Nephron (organoid): ENCODE measurements at regions not wholly inside any gene's neighbourhood (a gene's known extent, or its start where the extent isn't known, plus 50 kb on each side); places are given as distances from the start of the nearest gene placed in this dataset.

Experiments used
- H3K27ac Mint-ChIP-seq, 3 experiments: 2 replicates each; pipeline ENCODE4 v1.8.0; 2020; ENCODE audit warnings: mixed read lengths in 3 of 3, mild to moderate bottlenecking in 2 of 3, moderate library complexity in 1 of 3
- H3K27me3 Mint-ChIP-seq: 2 replicates; pipeline ENCODE4 v1.8.0; 2021; ENCODE audit warnings: low read depth, mild to moderate bottlenecking, moderate library complexity, mixed read lengths
- H3K36me3 Mint-ChIP-seq: 2 replicates; pipeline ENCODE4 v1.8.0; 2020; ENCODE audit warnings: low read depth, mixed read lengths
- H3K4me1 Mint-ChIP-seq: 2 replicates; pipeline ENCODE4 v1.8.0; 2020; ENCODE audit warnings: mixed read lengths
- H3K4me3 Mint-ChIP-seq, 3 experiments: 2 replicates each; pipeline ENCODE4 v1.8.0; 2020; ENCODE audit warnings: mild to moderate bottlenecking in 3 of 3, mixed read lengths in 3 of 3, moderate library complexity in 2 of 3
- H3K9me3 Mint-ChIP-seq: 2 replicates; pipeline ENCODE4 v1.8.0; 2020; ENCODE audit warnings: mixed read lengths
- TF ChIP-seq, protein P1 (sequence below), 3 experiments: fragments of 200-600 bp; sonication (generic); IDR thresholded peaks; one replicate each; pipeline ENCODE4 v1.5.0; 2021; ENCODE audit warnings: antibody characterized with exemption in 3 of 3; ENCODE audit not compliant: unreplicated experiment in 3 of 3

DNA sequence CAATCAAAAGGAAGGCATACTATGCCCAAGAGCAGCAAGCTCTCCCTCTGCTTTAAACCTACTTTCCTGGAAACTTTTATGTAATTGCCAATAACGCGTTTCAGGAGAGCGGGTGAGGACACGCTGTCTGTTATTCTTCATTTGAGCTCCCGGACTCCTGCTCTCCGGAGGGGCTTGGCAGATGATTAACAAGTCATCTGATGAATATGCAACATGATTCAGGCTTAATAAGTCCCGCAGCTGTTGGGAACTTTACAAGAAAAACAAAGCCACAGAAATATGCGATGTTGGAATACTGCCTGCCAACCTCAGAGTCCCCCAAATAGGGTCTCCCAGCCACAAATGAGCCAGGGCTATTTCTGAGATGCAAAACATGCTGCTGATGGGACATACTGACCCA is 348.0 kb downstream of the GPAM start:
- Mint-ChIP-seq H3K9me3 (no peaks in the 10 kb centered on the region), H3K4me1 (peaks cover 38% of the 10 kb centered on the region), H3K36me3 (no peaks in the 10 kb centered on the region), H3K4me3 (no peak overlapping the region), H3K27ac (peak overlapping the region; percentile 8 to 53 (median 19)), H3K27me3 (peaks cover 4% of the 10 kb centered on the region)
- TF ChIP-seq, protein P1, sequence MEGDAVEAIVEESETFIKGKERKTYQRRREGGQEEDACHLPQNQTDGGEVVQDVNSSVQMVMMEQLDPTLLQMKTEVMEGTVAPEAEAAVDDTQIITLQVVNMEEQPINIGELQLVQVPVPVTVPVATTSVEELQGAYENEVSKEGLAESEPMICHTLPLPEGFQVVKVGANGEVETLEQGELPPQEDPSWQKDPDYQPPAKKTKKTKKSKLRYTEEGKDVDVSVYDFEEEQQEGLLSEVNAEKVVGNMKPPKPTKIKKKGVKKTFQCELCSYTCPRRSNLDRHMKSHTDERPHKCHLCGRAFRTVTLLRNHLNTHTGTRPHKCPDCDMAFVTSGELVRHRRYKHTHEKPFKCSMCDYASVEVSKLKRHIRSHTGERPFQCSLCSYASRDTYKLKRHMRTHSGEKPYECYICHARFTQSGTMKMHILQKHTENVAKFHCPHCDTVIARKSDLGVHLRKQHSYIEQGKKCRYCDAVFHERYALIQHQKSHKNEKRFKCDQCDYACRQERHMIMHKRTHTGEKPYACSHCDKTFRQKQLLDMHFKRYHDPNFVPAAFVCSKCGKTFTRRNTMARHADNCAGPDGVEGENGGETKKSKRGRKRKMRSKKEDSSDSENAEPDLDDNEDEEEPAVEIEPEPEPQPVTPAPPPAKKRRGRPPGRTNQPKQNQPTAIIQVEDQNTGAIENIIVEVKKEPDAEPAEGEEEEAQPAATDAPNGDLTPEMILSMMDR (IDR thresholded peaks at IDR 0.05; ENCODE audit: unreplicated experiment in 3 of 3): no peak

DNA sequence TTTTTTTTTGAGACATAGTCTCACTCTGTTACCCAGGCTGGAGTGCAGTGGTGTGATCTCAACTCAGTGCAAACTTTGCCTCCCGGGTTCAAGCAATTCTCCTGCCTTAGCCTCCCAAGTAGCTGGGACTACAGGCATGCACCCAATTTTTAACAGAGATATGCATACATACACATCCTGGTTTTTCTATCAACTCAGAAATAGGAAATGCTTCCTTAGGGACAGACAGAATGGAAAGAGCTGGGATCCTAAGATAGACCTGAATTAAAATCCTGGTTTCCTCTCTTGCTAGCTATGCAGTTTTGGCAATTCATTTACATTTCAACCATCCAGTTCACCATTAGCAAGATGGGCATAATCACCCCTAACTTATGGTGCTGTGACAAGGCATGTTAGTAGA is 347.5 kb downstream of the GPAM start:
- H3K27me3 Mint-ChIP-seq: peaks cover 4% of the 10 kb centered on the region
- no peak overlapping the region for H3K4me3 Mint-ChIP-seq
- no peaks in the 10 kb centered on the region for H3K36me3 Mint-ChIP-seq
- H3K27ac Mint-ChIP-seq: peak overlapping the region in 2 of 3 experiments; percentile 8 to 53
- H3K9me3 Mint-ChIP-seq: no peaks in the 10 kb centered on the region
- TF ChIP-seq, protein P1 (IDR thresholded peaks at IDR 0.05; ENCODE audit: unreplicated experiment in 3 of 3): no peak
- H3K4me1 Mint-ChIP-seq: peaks cover 33% of the 10 kb centered on the region

DNA sequence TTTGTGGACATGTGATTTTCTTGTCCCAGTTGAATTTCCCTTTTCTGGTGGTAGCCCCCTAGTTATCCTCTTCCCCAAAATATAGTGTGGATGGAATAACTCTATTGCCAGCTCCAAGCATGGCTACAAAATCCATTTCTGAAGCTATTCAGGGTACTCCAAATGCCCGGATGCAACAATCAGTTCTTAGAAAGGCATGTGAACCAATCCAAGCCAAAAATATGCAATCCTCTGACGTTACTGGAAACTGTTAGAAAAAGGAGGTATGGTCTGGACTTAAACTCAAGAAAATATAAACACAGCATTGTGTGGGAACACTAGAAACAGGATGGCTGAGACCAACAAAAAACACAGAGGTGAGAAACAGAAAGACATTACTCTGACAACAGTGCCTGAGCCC is 347.0 kb downstream of the GPAM start:
- Mint-ChIP-seq H3K36me3 (no peaks in the 10 kb centered on the region), H3K27ac (peak overlapping the region in 1 of 3 experiments; percentile 8), H3K4me3 (no peak overlapping the region)

DNA sequence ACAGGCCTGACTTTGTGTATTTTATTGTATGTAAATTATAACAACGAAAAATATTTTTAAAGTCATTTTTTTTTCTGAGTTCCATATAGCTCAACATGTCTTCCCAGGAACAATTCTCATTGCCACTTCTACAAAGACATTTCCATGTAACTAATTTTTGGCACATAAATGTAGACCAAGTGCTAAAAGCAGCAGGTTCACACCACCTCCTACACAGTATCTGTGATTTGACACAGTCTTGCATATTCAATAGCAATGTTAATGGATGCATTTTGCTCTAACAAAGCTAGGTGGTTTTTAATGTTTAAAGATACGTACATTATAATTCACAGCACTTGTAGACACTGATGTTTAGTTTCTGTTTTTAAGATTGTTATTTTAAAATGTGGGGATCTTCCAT is 346.5 kb downstream of the GPAM start:
- Mint-ChIP-seq H3K27me3 (peaks cover 4% of the 10 kb centered on the region), H3K9me3 (no peaks in the 10 kb centered on the region), H3K4me3 (no peak overlapping the region), H3K27ac (no peak overlapping the region), H3K36me3 (no peaks in the 10 kb centered on the region), H3K4me1 (peaks cover 27% of the 10 kb centered on the region)
- TF ChIP-seq, protein P1 (IDR thresholded peaks at IDR 0.05; ENCODE audit: unreplicated experiment in 3 of 3): no peak

More for the DNA sequence above, 347.0 kb downstream of the GPAM start:
- TF ChIP-seq, protein P1 (IDR thresholded peaks at IDR 0.05; ENCODE audit: unreplicated experiment in 3 of 3): no peak
- no peaks in the 10 kb centered on the region for H3K9me3 Mint-ChIP-seq
- peaks cover 4% of the 10 kb centered on the region for H3K27me3 Mint-ChIP-seq
- H3K4me1 Mint-ChIP-seq: peaks cover 30% of the 10 kb centered on the region

DNA sequence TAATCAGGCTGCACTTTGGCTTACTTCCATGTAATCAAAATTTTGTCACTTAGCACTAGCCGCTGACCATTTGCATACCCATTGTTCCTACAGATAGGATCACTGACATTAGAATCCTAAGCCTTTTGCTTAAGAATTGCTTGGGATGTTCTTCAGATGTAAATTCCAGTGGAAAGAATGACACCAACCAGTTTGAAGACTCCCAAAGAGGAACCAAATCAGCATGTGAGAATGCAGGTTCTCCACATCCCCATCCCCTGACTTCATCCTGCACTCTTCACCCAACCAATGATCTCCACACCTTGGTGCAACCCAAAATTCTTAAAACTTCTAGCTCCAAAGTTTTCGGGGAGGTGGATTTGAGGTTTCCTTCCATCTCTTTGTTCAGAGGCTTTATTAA is 345.6 kb downstream of the GPAM start:
- no peaks in the 10 kb centered on the region for H3K36me3 Mint-ChIP-seq
- TF ChIP-seq, protein P1 (IDR thresholded peaks at IDR 0.05; ENCODE audit: unreplicated experiment in 3 of 3): no peak
- no peaks in the 10 kb centered on the region for H3K9me3 Mint-ChIP-seq
- peaks cover 4% of the 10 kb centered on the region for H3K27me3 Mint-ChIP-seq
- H3K4me1 Mint-ChIP-seq: peaks cover 27% of the 10 kb centered on the region
- no peak overlapping the region for H3K27ac Mint-ChIP-seq
- H3K4me3 Mint-ChIP-seq: no peak overlapping the region

DNA sequence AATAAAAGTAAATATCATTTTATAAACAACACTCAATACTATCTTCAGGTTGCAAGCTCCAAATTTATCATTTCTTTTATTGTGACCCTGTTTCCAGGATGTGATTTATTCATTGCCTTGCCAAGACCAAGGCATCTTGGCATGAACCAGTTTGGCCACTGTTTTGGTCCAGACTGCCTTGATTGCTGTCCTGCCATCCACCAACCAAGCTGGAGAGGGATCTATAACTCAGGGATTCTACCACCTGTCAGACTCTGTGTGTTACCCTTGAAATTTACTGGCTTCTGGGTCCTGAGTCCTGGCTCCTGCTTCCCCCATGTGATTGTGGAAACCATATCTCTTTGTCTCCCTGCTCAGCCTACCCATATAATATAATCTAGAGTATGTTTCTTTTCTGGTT is 343.0 kb downstream of the GPAM start:
- no peaks in the 10 kb centered on the region for H3K9me3 Mint-ChIP-seq
- peaks cover 4% of the 10 kb centered on the region for H3K27me3 Mint-ChIP-seq
- H3K4me3 Mint-ChIP-seq: no peak overlapping the region
- TF ChIP-seq, protein P1 (IDR thresholded peaks at IDR 0.05; ENCODE audit: unreplicated experiment in 3 of 3): no peak
- H3K27ac Mint-ChIP-seq: no peak overlapping the region
- no peaks in the 10 kb centered on the region for H3K36me3 Mint-ChIP-seq
- H3K4me1 Mint-ChIP-seq: peaks cover 15% of the 10 kb centered on the region
